Fibroblast of peridontal ligament (primary cell): ENCODE measurements at regions not wholly inside any gene's neighbourhood (a gene's known extent, or its start where the extent isn't known, plus 50 kb on each side); places are given as distances from the start of the nearest gene placed in this dataset.
"Not testable (repeated sequence)": the region's sequence is repeated elsewhere in the genome, so short reads cannot be mapped to it uniquely, and the experiment has no call there.

ENCODE experiments used
- DNase-seq: peaks from one replicate; pipeline ENCODE4 v3.0.0-alpha.2; 2010; ENCODE audit errors: extremely low read depth

GRCh38 chr2:52717836-52718235, 1049.8 kb upstream of the CHAC2 start:
- DNase-seq = no peak

- DNase-seq = no peak
Observed at GRCh38 chr2:52710810-52711618, 1056.6 kb upstream of the CHAC2 start.

- no peak for DNase-seq
Observed at GRCh38 chr2:52704251-52704650, 1063.4 kb upstream of the CHAC2 start.

- no peak for DNase-seq
Observed at GRCh38 chr2:52703004-52703403, 1064.6 kb upstream of the CHAC2 start.

- DNase-seq = no peak
Observed at GRCh38 chr2:52698408-52698807, 1069.2 kb upstream of the CHAC2 start.

GRCh38 chr2:52697690-52698089, 1069.9 kb upstream of the CHAC2 start:
- no peak for DNase-seq

GRCh38 chr2:52695731-52696130, 1071.9 kb upstream of the CHAC2 start:
- peak; percentile 53 for DNase-seq

GRCh38 chr2:52686935-52687334, 1080.7 kb upstream of the CHAC2 start:
- DNase-seq = peak; percentile 2

GRCh38 chr2:52676056-52676455, 1091.5 kb upstream of the CHAC2 start:
- peak; percentile 26 for DNase-seq

GRCh38 chr2:52668724-52669123, 1098.9 kb upstream of the CHAC2 start:
- no peak for DNase-seq

- peak; percentile 46 for DNase-seq
Observed at GRCh38 chr2:52659546-52659945, 1108.1 kb upstream of the CHAC2 start.

- peak; percentile 83 for DNase-seq
Observed at GRCh38 chr2:52658598-52658997, 1109.0 kb upstream of the CHAC2 start.

GRCh38 chr2:52639692-52640091, 1127.9 kb upstream of the CHAC2 start:
- peak; percentile 63 for DNase-seq

- DNase-seq = no peak
Observed at GRCh38 chr2:52632543-52632942, 1135.1 kb upstream of the CHAC2 start.

- DNase-seq = no peak
Observed at GRCh38 chr2:52629944-52630343, 1137.7 kb upstream of the CHAC2 start.

GRCh38 chr2:52629531-52629930, 1138.1 kb upstream of the CHAC2 start:
- DNase-seq = no peak

GRCh38 chr2:52622266-52622665, 1145.3 kb upstream of the CHAC2 start:
- no peak for DNase-seq

- DNase-seq = peak; percentile 15
Observed at GRCh38 chr2:52613064-52613463, 1154.5 kb upstream of the CHAC2 start.

GRCh38 chr2:52611759-52612158, 1155.8 kb upstream of the CHAC2 start:
- DNase-seq = no peak

- DNase-seq = no peak
Observed at GRCh38 chr2:52608030-52608429, 1159.6 kb upstream of the CHAC2 start.

- DNase-seq = peak; percentile 40
Observed at GRCh38 chr2:52597346-52597745, 1170.3 kb upstream of the CHAC2 start.

- peak; percentile 6 for DNase-seq
Observed at GRCh38 chr2:52594026-52594425, 1173.6 kb upstream of the CHAC2 start.

GRCh38 chr2:52584071-52584470, 1183.5 kb upstream of the CHAC2 start:
- not testable (repeated sequence) for DNase-seq

- DNase-seq = no peak
Observed at GRCh38 chr2:52572469-52572894, 1195.1 kb upstream of the CHAC2 start.
